GM12874 (cell line): ENCODE measurements at regions not wholly inside any gene's neighbourhood (a gene's known extent, or its start where the extent isn't known, plus 50 kb on each side); places are given as distances from the start of the nearest gene placed in this dataset.

Source experiments
- CTCF ChIP-seq: IDR thresholded peaks from 2 replicates; pipeline ENCODE4 v1.5.1; 2011; ENCODE audit warnings: low read depth, mild to moderate bottlenecking, control low read depth, low read length, moderate library complexity; ENCODE audit not compliant: insufficient read depth

- no peak for TF ChIP-seq CTCF
Observed at GRCh38 chr2:234309431-234309830, 187.4 kb downstream of the ARL4C start.

- no peak for TF ChIP-seq CTCF
Observed at GRCh38 chr2:234308813-234309195, 188.1 kb downstream of the ARL4C start.

GRCh38 chr2:234308073-234308812 lies 188.6 kb downstream of the ARL4C start:
- no peak for TF ChIP-seq CTCF

- TF ChIP-seq CTCF, result no peak
Observed at GRCh38 chr2:234307322-234307961, 189.4 kb downstream of the ARL4C start.

GRCh38 chr2:234306426-234307173 lies 190.3 kb downstream of the ARL4C start:
- no peak for TF ChIP-seq CTCF

- TF ChIP-seq CTCF, result no peak
Observed at GRCh38 chr2:234305846-234306245, 191.0 kb downstream of the ARL4C start.

GRCh38 chr2:234304950-234305349 lies 191.9 kb downstream of the ARL4C start:
- no peak for TF ChIP-seq CTCF
